Naive thymus-derived CD4-positive, alpha-beta T cell (primary cell): ENCODE measurements at regions not wholly inside any gene's neighbourhood (a gene's known extent, or its start where the extent isn't known, plus 50 kb on each side); places are given as distances from the start of the nearest gene placed in this dataset.
"Not testable (repeated sequence)": the region's sequence is repeated elsewhere in the genome, so short reads cannot be mapped to it uniquely, and the experiment has no call there.

Source experiments
- ATAC-seq: fragments of 150-1000 bp; cut with Tn5 transposase; 2 replicates; pipeline ENCODE4 v1.10.0; 2021; ENCODE audit warnings: mild to moderate bottlenecking, moderate library complexity
- CTCF ChIA-PET: fragments of 350-600 bp; sonication (Branson Sonifier 250); formaldehyde crosslinking; loops from one replicate; lab custom pipeline; 2021; ENCODE audit warnings: antibody characterized with exemption; lab: Charles Lee
- POLR2A ChIA-PET: fragments of 350-600 bp; sonication (Branson Sonifier 250); formaldehyde crosslinking; loops from one replicate; lab custom pipeline; 2021; ENCODE audit warnings: antibody characterized with exemption, inconsistent platforms; lab: Charles Lee
- DNase-seq, 9 donors: peaks; one replicate each; pipeline versions ENCODE4 v3.0.0 to v3.0.0-alpha.2; 2020 to 2022; ENCODE audit warnings: mixed read lengths in 1 of 9
- H3K27ac ChIP-seq: one replicate; pipeline ENCODE4 v1.7.0; 2013; ENCODE audit warnings: mild to moderate bottlenecking, low read depth, low read length, moderate library complexity
- H3K27me3 ChIP-seq, 2 donors: one replicate each; pipeline ENCODE4 v1.7.0; 2013; ENCODE audit warnings: low read length in 2 of 2, mild to moderate bottlenecking in 2 of 2, moderate library complexity in 2 of 2; ENCODE audit not compliant: control insufficient read depth in 2 of 2, insufficient read depth in 2 of 2
- H3K36me3 ChIP-seq, 3 experiments: 1 replicate in 2 of 3; 2 replicates in 1 of 3; pipeline ENCODE4 v1.7.0; 2013; ENCODE audit warnings: low read length in 3 of 3, mild to moderate bottlenecking in 3 of 3, moderate library complexity in 1 of 3; ENCODE audit not compliant: insufficient read depth in 3 of 3, control insufficient read depth in 2 of 3
- H3K4me1 ChIP-seq, 2 donors: one replicate each; pipeline ENCODE4 v1.7.0; 2013; ENCODE audit warnings: low read length in 2 of 2, mild to moderate bottlenecking in 2 of 2, moderate library complexity in 1 of 2; ENCODE audit not compliant: control insufficient read depth in 2 of 2, insufficient read depth in 2 of 2
- H3K4me3 ChIP-seq: 2 replicates; pipeline ENCODE4 v1.7.0; 2013; ENCODE audit warnings: mild to moderate bottlenecking, low read length
- H3K9me3 ChIP-seq, 3 experiments: 1 replicate in 2 of 3; 2 replicates in 1 of 3; pipeline ENCODE4 v1.7.0; 2013; ENCODE audit warnings: low read length in 3 of 3; ENCODE audit not compliant: control insufficient read depth in 2 of 3
- H3K27ac Mint-ChIP-seq, 9 donors: one replicate each; pipeline ENCODE4 v1.8.0; 2020 to 2022; ENCODE audit warnings: mixed read lengths in 9 of 9, mild to moderate bottlenecking in 8 of 9, moderate library complexity in 5 of 9, inconsistent platforms in 2 of 9
- H3K27me3 Mint-ChIP-seq, 5 donors: one replicate each; pipeline ENCODE4 v1.8.0; 2021 to 2022; ENCODE audit warnings: mixed read lengths in 5 of 5, mild to moderate bottlenecking in 1 of 5
- H3K36me3 Mint-ChIP-seq, 5 donors: one replicate each; pipeline ENCODE4 v1.8.0; 2020 to 2022; ENCODE audit warnings: mixed read lengths in 5 of 5, mild to moderate bottlenecking in 3 of 5, inconsistent platforms in 1 of 5
- H3K4me1 Mint-ChIP-seq, 7 donors: one replicate each; pipeline ENCODE4 v1.8.0; 2020 to 2022; ENCODE audit warnings: mixed read lengths in 7 of 7, mild to moderate bottlenecking in 3 of 7, inconsistent platforms in 1 of 7
- H3K4me3 Mint-ChIP-seq, 10 donors: one replicate each; pipeline ENCODE4 v1.8.0; 2020 to 2022; ENCODE audit warnings: mild to moderate bottlenecking in 10 of 10, mixed read lengths in 10 of 10, moderate library complexity in 6 of 10, inconsistent platforms in 2 of 10
- H3K9me3 Mint-ChIP-seq, 11 donors: one replicate each; pipeline ENCODE4 v1.8.0; 2020 to 2022; ENCODE audit warnings: mixed read lengths in 11 of 11, mild to moderate bottlenecking in 4 of 11, inconsistent platforms in 1 of 11, moderate library complexity in 1 of 11
- intact Hi-C, 2 donors: fragments of 100-400 bp; cut with micrococcal nuclease; formaldehyde crosslinking; loops; one replicate each; pipeline ENCODE4 v1.15.1; 2023

DNA sequence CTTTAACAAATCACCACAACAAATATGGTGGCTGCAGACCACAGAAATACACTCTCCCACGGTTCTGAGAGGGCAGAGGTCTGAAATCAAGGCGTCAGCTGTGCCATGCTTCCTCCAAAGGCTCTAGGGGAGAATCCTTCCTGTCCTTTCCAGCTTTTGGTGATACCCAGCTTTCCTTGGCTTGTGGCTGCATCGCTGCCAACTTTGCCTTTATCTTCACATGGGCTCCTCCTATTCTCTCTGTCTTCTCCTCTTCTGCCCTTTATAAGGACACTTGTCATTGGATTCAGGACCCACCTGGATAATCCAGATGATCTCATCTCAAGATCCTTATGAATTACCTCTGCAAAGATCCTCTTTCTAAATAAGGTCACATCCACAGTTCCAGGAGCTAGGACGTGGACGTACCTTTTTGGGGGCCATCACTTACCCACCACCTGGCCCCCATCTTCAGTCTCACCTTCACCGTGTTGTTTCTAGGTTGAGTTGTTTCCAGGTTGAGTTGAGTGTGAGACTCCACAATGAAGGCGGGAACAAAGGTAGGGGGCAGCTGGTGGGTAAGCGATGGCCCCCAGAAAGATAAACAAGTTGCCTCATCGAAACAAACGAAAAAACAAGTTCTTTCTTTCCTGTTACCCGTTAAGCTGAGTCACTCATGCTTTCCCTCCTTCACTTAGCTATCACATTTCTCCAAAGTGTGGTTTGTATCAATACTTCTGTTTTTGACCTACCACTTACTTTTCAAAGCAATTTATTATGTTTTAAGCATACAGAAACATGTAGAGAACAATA is 68.9 kb upstream of the SLC22A16 start:
- intact Hi-C loops: no loop called here
- H3K36me3 ChIP-seq: no peaks in the 10 kb centered on the region
- peak overlapping the region in 2 of 10 donors; percentile 29 to 32 for H3K4me3 Mint-ChIP-seq
- no peak overlapping the region for H3K27ac ChIP-seq
- H3K27me3 Mint-ChIP-seq: peaks cover 0 to 14% (median 8%) of the 10 kb centered on the region in 5 donors
- no peaks in the 10 kb centered on the region for H3K9me3 ChIP-seq
- H3K4me3 ChIP-seq: no peak overlapping the region
- H3K36me3 Mint-ChIP-seq: peaks cover 0 to 8% (median 4%) of the 10 kb centered on the region in 5 donors
- ChIA-PET CTCF (interaction anchor here (0.6 kb wide), 1 partner anchor 18 kb away, joined by 4 read pairs; no protein-coding TSS in a partner anchor), POLR2A (no interaction called here)
- DNase-seq (no peak), ATAC-seq (no peak)
- H3K4me1 Mint-ChIP-seq: peaks cover 0 to 11% (median 0%) of the 10 kb centered on the region in 7 donors
- no peak overlapping the region for H3K27ac Mint-ChIP-seq
- peaks cover 0 to 14% (median 6%) of the 10 kb centered on the region in 11 donors for H3K9me3 Mint-ChIP-seq
- no peaks in the 10 kb centered on the region for H3K4me1 ChIP-seq
- H3K27me3 ChIP-seq: no peaks in the 10 kb centered on the region

DNA sequence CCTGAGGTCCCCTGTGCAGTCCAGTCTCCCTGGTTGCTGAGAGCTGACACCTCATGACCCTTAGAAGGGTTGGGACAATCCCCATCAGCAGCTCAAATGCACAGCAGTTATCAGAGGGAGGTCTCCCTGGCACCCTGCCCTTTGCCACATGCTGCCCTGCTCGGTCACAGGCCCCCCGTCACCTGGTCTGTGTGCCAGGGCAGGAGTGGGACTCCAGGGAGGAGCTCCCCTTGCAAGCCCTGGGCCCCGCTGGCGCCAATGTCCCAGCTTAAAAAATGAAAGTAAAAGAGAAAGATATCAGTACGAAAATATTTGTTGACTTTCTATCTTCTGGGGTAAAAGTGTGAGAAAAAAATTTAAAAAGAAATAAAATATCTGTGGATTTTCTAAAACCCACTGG is 68.1 kb upstream of the SLC22A16 start:
- Histone ChIP-seq H3K4me3 (no peak overlapping the region), H3K4me1 (no peaks in the 10 kb centered on the region), H3K27ac (no peak overlapping the region), H3K9me3 (no peaks in the 10 kb centered on the region), H3K27me3 (no peaks in the 10 kb centered on the region), H3K36me3 (no peaks in the 10 kb centered on the region)
- ChIA-PET CTCF (no interaction called here), POLR2A (no interaction called here)
- no peak for DNase-seq
- Mint-ChIP-seq H3K4me1 (peaks cover 0 to 11% (median 0%) of the 10 kb centered on the region in 7 donors), H3K27ac (peak overlapping the region in 1 of 9 donors; percentile 68), H3K36me3 (peaks cover 0 to 8% (median 7%) of the 10 kb centered on the region in 5 donors), H3K27me3 (peaks cover 0 to 14% (median 8%) of the 10 kb centered on the region in 5 donors), H3K9me3 (peaks cover 0 to 18% (median 7%) of the 10 kb centered on the region in 11 donors), H3K4me3 (peak overlapping the region in 4 of 10 donors; percentile 29 to 64 (median 45))
- intact Hi-C loops: no loop called here
- ATAC-seq: no peak

DNA sequence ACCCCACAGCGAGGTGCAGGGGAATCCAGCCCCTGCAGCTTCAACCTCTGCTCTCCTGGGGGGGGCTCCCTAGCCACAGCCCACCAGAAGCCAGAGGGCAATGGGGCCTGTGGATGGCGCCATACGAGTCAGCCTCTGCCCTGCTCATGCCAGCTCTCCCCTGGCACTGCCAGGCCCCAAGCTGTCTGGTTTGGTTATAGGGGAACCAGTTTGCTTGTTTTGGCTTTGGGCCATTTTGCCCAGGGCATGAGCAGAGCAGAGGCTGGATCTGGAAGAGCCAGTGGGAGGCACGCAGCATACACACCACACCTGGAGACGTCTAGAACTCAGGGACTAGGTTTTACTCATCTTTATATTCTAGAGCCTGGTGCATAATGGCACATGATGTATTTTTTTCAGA is 66.7 kb upstream of the SLC22A16 start:
- ChIA-PET POLR2A (no interaction called here), CTCF (interaction anchor here (1.2 kb wide), 1 partner anchor 13 kb away, joined by 3 read pairs; no protein-coding TSS in a partner anchor)
- peaks cover 0 to 11% (median 0%) of the 10 kb centered on the region in 7 donors for H3K4me1 Mint-ChIP-seq
- peaks cover 0 to 24% (median 9%) of the 10 kb centered on the region in 11 donors for H3K9me3 Mint-ChIP-seq
- H3K4me1 ChIP-seq: no peaks in the 10 kb centered on the region
- intact Hi-C loops: no loop called here
- H3K27me3 Mint-ChIP-seq: peaks cover 0 to 14% (median 8%) of the 10 kb centered on the region in 5 donors
- H3K27ac ChIP-seq: no peak overlapping the region
- no peaks in the 10 kb centered on the region for H3K36me3 ChIP-seq
- no peaks in the 10 kb centered on the region for H3K27me3 ChIP-seq
- H3K27ac Mint-ChIP-seq: peak overlapping the region in 1 of 9 donors; percentile 4
- H3K4me3 Mint-ChIP-seq: no peak overlapping the region
- no peaks in the 10 kb centered on the region for H3K9me3 ChIP-seq
- ATAC-seq (no peak), DNase-seq (no peak)
- peaks cover 0 to 12% (median 7%) of the 10 kb centered on the region in 5 donors for H3K36me3 Mint-ChIP-seq
- H3K4me3 ChIP-seq: no peak overlapping the region

GRCh38 chr6:110542311-110543024 is 66.1 kb upstream of the SLC22A16 start:
- Mint-ChIP-seq H3K9me3 (peaks cover 0 to 24% (median 9%) of the 10 kb centered on the region in 11 donors), H3K36me3 (peaks cover 0 to 12% (median 7%) of the 10 kb centered on the region in 5 donors), H3K27ac (no peak overlapping the region), H3K4me3 (no peak overlapping the region), H3K4me1 (peaks cover 0 to 18% (median under 1%) of the 10 kb centered on the region in 7 donors), H3K27me3 (peaks cover 0 to 14% (median 8%) of the 10 kb centered on the region in 5 donors)
- no peaks in the 10 kb centered on the region for H3K9me3 ChIP-seq
- ATAC-seq (no peak), DNase-seq (no peak)
- H3K27me3 ChIP-seq: no peaks in the 10 kb centered on the region
- CTCF ChIA-PET: interaction anchor here (0.6 to 1.2 kb wide), 2 partner anchors 13 to 372 kb away, joined by 3 to 6 read pairs; no protein-coding TSS in a partner anchor
- no peak overlapping the region for H3K4me3 ChIP-seq
- POLR2A ChIA-PET: no interaction called here
- H3K36me3 ChIP-seq: no peaks in the 10 kb centered on the region
- no peaks in the 10 kb centered on the region for H3K4me1 ChIP-seq
- no peak overlapping the region for H3K27ac ChIP-seq
- intact Hi-C loops: no loop called here

DNA sequence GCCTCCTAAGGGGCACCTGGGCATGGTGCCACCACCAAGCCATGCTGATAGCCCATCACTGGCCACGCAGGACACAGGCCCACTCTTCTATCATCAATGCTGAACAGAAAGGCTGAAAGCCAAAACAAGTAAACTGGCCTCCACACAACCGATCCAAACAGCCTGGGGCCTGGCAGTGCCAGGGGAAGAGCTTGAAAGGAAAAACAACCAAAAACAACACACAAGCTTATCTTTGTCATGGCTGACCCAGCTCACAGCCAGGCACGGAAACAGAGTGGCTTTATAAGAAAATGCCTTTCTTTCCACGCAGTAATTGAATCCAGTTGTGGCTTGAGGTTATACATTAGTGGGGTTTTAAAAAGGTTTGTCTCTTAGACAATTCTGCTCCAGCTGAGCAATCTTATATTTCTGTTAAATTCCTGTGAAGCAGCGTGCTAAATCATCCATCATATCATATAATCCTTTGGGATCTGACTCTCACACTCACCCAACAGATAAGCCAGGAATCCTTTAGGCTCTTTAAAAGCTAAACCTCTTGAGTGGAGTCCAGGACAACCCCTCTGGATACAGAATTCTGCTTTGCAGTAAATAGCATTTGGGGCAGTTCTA is 65.4 kb upstream of the SLC22A16 start:
- Histone ChIP-seq H3K27me3 (no peaks in the 10 kb centered on the region), H3K9me3 (no peaks in the 10 kb centered on the region), H3K4me3 (no peak overlapping the region), H3K27ac (no peak overlapping the region), H3K36me3 (no peaks in the 10 kb centered on the region), H3K4me1 (no peaks in the 10 kb centered on the region)
- no peak overlapping the region for H3K4me3 Mint-ChIP-seq
- intact Hi-C loops: no loop called here
- peaks cover 0 to 14% (median 7%) of the 10 kb centered on the region in 5 donors for H3K27me3 Mint-ChIP-seq
- no peak overlapping the region for H3K27ac Mint-ChIP-seq
- CTCF ChIA-PET: interaction anchor here (0.6 to 1.2 kb wide), 2 partner anchors 12 to 373 kb away, joined by 3 to 6 read pairs; no protein-coding TSS in a partner anchor
- ATAC-seq: no peak
- DNase-seq: no peak
- H3K36me3 Mint-ChIP-seq: peaks cover 0 to 12% (median 7%) of the 10 kb centered on the region in 5 donors
- POLR2A ChIA-PET: no interaction called here
- peaks cover 0 to 24% (median 3%) of the 10 kb centered on the region in 7 donors for H3K4me1 Mint-ChIP-seq
- peaks cover 0 to 24% (median 9%) of the 10 kb centered on the region in 11 donors for H3K9me3 Mint-ChIP-seq

- H3K9me3 Mint-ChIP-seq: peaks cover 0 to 11% (median 6%) of the 10 kb centered on the region in 11 donors
- H3K36me3 Mint-ChIP-seq, H3K4me3 ChIP-seq, DNase-seq, CTCF ChIA-PET, POLR2A ChIA-PET, H3K9me3 ChIP-seq, H3K4me1 ChIP-seq, H3K4me3 Mint-ChIP-seq, intact Hi-C loops, H3K27ac Mint-ChIP-seq, H3K27ac ChIP-seq, H3K36me3 ChIP-seq, H3K27me3 ChIP-seq, ATAC-seq: not testable (repeated sequence)
- H3K4me1 Mint-ChIP-seq: peaks cover 0 to 23% (median 4%) of the 10 kb centered on the region in 7 donors
- H3K27me3 Mint-ChIP-seq: peaks cover 0 to 12% (median 3%) of the 10 kb centered on the region in 5 donors
These were observed 63.0 kb upstream of the SLC22A16 start for GRCh38 chr6:110539277-110540019.
